Fibroblast of lung (primary cell): ENCODE measurements at regions not wholly inside any gene's neighbourhood (a gene's known extent, or its start where the extent isn't known, plus 50 kb on each side); places are given as distances from the start of the nearest gene placed in this dataset.

Source experiments
- CTCF ChIP-seq, 2 donors: IDR thresholded peaks in 1 of 2; conservative IDR thresholded peaks in 1 of 2; 1 replicate in 1 of 2; 2 replicates in 1 of 2; pipeline ENCODE4 v1.5.1; 2011 to 2012; ENCODE audit warnings: low read length in 2 of 2, control low read depth in 1 of 2, inconsistent platforms in 1 of 2, low read depth in 1 of 2, mild to moderate bottlenecking in 1 of 2
- EZH2 ChIP-seq: IDR thresholded peaks from 2 replicates; pipeline ENCODE4 v1.5.1; 2012; ENCODE audit warnings: low read length, control low read depth, mild to moderate bottlenecking; ENCODE audit errors: missing control alignments

- TF ChIP-seq CTCF (conservative IDR thresholded peaks at IDR 0.05 in 1 of 2, IDR thresholded peaks at IDR 0.05 in 1 of 2; ENCODE audit: low read depth in 1 of 2, low read length in 2 of 2) = no peak
- no peak for TF ChIP-seq EZH2
Measured at GRCh38 chr12:17296882-17297281, 690.9 kb upstream of the LMO3 start.
